HG03066 (cell line): ENCODE measurements at regions not wholly inside any gene's neighbourhood (a gene's known extent, or its start where the extent isn't known, plus 50 kb on each side); places are given as distances from the start of the nearest gene placed in this dataset.

Experiments used
- ATAC-seq: cut with Tn5 transposase; IDR thresholded peaks from one replicate; pipeline ENCODE4 v1.9.1; 2021; ENCODE audit warnings: low read depth; ENCODE audit not compliant: unreplicated experiment

DNA sequence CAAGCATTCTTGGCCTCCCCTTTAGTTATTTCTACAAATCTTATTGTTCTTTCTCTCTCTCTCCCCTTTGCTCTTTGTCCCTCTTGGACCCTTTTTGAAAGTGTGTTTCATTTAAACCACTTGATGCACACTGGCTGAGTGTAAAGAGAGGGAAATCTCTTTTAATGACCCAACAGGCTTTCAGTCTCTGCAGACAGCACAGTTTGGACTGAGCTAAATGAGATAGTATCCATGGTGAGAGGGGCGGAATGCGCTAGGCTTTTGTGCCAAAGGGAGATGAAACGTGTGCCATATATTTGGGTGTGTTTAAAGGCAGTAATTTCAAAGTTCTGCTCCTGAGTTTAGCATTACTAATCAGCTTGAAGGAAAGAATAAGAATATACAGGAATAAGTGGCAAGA is 184.9 kb downstream of the PCSK1 start:
- ATAC-seq: no peak

DNA sequence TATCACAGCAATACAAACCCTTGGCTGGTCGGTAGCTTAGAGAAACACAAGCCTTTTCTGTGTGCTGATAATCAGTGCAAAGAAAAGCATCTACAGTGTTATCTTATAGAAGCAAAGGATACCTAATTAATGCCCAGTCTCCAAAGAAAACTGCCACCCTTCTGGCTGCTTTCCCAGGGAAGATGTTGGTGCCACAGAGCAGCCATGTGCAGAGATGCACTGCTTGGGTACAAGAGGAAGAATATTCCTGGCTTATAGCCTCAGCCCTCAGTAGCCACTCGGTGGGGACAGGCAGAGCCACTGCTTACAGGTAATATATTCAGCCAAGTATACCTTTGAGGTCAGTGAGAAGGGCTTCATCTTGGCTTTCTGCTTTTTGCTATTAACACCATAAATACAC is 185.3 kb downstream of the PCSK1 start:
- ATAC-seq: no peak

DNA sequence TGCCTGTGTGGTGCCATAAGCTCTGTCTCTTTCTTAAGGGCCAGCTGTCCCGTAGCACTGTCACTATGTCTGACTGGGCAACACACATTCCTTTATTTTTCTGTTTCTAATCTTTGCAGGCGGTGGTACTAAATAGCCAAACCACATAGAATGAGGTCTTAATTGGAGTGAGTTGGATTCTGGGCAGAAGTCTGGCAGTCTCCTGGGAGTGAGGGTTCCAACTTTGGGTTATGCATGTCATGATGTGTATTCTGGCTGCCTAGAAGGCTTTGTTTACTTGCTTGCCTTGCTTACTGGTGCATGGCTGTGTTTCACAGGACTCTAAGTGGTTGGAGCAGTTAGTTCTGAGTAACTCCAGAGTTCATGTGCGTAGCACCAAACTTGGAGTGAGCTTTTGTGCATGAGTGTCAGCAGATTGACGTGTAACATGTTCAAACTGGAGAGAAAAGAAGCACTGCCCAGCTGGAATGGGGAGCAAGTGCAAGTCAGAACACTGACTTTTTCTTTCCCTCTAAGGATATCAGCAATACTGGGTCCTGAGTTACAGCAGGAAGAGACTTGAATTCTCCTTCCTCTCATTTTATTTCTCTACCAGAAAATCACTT is 185.8 kb downstream of the PCSK1 start:
- ATAC-seq: no peak

DNA sequence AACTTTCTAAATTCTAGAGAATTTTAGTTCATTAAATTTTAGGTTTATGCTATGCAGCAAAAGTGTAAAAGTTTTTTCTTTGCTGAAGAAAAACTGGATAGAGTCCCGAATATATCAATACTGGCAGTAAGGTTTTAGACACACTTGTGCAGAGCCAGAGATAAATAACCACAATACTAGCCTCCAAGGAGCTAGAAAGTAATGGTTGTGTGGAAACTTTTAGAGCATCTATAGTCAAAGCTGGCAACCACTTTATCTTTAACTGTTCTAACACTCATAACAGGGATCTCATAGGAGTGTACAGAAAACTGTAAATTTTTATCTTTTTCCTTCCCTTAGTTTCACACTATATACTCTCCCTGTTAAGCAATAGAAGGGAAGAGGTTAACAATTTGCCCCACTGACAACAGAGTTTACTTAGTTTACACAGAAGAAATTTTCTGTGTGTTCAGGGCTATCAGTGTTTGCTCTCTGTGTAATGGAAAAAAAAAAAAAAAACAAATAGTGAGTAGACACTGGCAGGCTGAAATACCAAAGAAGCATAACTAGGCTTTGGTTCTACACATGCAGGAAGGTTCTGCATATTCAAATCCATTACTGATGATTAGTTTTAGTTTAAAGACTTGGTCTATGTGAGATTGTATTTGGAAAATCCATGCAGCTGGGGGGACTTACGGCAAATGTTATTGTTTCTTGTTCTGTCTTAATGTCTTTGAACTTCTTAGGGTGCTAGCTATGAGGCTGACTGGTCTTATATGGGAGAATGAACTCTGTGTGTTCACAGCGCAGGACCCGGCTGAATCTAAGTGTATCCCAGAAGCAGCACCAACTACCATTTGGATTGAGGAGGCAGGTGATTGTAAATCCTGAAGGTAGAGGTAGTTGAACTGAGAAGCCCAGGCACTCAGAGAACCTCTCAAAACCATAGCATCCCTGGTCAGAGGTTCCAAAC is 187.6 kb downstream of the PCSK1 start:
- no peak for ATAC-seq

DNA sequence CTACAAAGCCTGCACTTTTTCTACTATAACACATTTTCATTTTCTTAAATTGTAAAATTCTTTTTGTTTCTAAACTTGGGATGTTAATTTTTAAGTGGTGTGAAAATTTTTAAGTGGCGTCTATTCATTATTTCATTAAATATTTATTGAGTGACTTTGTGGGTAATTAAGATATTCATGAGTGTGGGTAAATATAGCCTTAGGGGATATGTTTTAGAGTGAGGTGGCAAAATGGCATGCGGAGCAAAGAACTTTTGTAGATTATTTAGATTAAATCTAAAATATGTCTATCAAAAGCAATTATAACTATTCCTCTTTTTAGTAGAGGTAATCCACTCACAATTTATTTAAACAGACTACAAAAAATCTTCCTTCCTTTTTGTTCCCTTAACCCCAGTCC is 188.4 kb downstream of the PCSK1 start:
- no peak for ATAC-seq

DNA sequence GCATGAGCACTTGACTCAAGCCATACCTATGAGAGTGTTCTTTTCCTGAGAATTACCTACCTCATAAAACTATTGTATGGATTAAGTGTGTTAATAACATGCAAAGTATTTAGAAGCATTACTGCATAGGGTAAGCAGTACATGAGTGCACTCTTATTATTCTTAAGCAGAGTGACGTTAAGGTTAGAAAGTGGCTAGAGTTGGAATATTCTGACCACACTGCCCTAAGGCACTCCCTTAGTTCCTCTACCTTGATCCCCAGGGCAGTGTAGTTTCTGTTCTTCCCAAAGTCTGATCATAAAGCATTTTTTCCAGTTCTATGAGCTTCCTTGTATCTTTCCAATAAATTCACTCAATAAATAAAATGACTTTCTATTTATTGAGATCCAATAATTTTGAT is 189.2 kb downstream of the PCSK1 start:
- ATAC-seq: no peak

DNA sequence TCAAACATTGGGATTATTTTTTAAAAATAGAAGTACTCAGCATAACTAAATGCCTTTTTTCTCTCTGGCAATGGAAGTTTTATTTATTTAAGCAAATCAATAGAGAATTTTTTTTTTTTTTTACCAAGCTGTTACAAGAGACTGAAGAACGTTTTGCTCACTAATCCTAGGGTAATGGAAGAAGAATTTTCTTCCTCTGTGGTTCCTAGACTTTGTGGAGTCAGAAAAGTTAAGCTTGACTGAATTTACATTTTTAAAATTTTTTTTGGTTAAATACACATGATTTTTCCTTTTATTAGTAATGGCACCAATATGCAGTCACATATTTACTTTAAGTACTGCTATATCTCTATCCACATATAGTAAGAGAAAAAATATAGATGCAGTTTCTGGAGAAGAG is 189.8 kb downstream of the PCSK1 start:
- no peak for ATAC-seq

DNA sequence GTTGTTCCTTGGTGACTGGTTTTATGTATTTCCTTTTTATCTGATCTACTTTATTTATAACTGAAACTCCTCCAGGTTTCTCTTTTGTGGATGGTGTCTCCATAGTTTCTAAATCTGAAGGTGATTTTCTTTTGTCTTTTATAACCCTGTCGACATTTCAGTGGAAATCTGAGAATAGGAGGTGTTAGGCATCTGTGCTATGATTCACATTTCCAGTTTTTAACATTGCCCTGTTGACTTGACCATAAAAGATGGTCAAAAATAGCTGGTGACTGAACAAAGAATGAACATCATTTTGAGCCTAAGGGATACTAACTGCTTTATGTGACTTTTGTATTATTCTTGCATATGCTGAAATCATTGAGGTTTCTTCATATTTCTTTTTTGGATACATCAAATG is 190.5 kb downstream of the PCSK1 start:
- no peak for ATAC-seq

DNA sequence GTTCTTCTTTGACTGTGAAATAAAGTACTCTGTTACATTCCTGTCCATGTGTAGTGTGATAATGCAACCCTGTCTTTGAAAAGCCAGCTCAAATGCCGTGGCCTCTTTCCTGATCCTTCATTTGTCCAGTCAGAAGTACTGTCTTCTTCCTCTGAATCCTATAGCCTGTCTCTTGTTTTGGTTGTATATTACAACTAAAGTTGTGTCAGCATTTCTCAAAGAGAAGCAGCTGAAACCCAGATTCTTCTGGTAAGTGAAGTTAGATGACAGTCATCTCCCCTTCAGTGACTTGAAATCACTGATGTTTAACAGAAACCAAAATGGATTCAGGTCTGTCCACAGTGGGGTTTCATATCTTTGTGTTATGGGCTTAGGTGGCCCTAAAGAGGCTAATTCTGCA is 196.2 kb downstream of the PCSK1 start:
- ATAC-seq: no peak

DNA sequence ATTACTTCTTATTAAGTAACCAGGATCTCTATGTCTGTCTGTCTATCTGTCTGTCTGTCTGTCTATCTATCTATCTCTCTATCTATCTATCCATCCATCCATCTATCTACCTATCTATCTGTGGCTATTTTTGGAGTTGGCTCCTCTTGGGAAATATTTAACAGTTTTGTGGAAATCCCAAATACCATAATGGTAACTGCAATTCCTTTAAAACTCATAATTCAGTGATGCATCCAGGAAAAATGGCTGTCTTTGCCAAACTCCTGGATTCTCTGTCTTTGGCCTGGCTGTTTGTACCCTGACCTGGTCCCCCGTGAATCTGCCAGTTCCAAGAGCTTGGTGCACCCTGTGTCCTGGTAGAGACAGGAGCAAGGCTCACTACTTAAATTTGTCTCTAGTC is 197.0 kb downstream of the PCSK1 start:
- no peak for ATAC-seq

DNA sequence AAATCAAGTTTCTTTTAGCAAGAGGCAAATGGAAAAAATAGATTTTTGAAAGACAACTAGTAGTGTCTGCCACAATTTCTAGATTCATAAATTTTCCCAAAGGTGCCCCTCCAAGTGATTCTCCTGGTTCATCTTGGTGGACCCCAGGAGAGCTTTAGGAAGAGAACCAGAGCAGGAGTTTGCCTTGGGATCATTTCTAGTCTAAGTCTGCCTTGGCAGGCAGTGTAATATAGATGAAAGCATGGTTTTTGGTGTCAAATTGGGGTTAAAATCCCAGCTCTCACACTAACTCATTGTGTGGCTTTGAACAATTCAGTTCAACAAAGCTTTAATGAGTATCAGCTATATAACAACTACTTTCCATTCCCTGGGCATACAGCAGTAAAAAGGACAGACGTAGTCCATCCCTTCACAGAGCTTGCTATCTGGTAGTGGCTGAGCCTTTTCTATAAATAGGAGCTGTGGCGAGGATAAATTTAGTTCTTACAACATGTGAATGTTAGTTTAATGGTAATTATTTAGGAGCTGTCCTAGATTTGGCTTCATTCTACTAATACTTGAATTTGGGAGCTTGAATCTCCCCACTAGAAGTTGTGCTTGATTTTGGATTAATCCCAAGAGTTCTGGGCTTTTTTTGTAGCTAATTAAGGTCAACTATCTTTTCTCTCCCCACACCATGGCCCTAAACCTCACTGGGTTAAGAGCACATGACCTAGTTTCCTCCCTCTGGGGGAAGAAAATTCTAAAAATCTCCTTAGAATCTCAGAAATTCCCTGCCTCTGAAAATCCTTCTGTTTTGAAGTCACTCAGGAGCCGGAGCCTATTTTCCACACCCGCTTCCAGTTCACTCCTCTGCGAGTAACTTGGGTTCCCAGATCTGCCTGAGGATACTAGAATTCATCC is 197.8 kb downstream of the PCSK1 start:
- no peak for ATAC-seq

DNA sequence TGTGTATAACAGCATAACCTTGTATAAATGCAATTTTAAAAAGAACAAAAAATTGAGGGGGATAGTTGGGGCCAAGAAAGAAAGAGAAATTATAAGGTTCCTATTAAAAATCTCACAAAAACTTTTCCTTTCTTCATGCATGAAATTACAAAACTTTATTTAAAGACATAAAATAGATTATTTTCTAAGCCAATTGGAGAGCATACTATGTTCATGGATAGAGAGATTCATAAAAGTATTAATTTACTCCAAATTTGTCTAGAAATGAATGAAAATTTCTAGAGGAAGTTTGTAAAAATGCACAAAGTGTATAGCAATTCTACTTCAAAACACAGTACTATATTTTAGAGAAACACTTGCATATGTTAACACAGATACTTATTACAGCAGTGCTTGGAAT is 200.4 kb downstream of the PCSK1 start:
- ATAC-seq: no peak

DNA sequence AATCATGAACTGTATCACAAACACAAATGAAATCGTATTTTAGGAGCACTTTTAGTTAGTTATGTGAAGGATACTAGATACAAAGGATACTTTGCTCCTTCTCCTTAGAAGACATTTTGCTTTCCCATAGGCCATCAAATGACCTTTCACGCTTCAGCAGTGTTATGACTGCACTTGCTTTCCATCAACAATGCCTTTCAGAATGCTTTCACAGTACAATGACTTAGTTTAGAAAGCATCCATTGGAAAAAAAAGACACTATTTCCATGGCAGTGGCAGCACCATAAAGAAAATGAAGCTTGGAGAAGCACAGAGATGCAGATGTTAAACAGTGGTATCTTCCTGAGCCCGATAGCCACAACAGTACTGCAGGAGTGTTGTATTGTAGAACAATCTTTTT is 203.9 kb downstream of the PCSK1 start:
- no peak for ATAC-seq

DNA sequence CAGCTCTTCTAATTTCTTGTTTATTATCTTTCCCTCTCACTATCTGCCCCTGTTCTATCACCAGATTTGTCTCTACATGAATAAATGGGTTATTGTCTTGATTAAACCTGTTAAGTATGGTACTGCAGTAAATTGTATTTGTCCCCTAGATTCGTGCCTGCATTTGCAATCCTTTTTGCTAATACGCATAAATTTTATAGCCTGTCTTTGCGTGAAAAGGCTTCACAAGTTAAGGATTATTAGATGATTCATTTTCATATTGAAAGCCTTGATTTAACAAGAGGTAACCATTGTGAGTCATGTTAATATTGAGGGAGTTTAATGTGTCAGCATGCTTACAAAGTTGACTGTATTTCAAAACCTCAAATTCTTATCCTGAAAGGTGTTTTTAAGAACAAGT is 204.6 kb downstream of the PCSK1 start:
- no peak for ATAC-seq

DNA sequence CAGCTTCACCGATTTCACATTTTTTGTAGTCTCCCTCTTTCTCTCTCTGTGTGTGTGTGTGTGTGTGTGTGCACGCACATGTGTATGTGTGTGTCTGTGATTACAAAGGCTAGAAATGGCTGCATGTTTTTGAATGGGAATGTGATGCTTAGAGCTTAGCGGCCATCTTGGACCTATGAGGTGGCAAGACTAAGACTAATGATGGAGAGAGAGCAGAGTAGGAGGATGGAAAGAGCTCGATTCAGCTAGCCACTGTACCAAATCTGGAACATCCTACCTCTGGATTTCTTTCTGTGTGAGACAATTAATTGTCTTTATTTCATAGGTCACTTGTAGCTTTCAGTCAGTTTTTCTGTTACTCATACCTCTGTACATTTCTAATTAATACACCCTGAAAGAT is 205.1 kb downstream of the PCSK1 start:
- ATAC-seq: no peak

DNA sequence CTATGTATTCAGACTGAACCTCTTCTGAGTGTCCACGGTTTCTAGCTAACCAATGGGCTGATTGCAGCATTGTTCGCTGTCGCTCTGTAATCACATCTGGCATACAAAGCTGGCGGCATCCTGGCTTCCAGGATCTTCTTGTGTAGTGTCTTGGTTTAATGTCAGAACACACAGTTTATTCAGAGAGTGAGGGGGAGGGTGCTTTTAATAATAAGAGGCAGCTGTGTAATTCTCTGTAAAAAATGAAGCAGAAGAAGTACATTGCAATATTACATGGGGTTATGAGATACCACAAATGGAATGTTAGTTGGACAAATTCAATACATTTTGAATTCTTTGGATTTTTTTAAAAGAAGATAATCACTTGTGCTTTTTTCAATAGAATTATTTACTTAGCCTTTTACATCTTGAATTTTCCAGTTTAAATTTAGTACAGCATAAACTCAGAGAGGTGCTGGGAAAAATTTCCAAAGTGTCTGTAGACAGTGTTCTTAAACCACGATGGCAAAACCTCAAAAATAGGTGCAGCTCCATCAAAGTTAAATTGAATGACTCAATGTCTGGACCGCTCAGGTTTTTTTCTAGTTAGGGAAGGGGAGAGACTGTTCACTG is 206.0 kb downstream of the PCSK1 start:
- no peak for ATAC-seq

DNA sequence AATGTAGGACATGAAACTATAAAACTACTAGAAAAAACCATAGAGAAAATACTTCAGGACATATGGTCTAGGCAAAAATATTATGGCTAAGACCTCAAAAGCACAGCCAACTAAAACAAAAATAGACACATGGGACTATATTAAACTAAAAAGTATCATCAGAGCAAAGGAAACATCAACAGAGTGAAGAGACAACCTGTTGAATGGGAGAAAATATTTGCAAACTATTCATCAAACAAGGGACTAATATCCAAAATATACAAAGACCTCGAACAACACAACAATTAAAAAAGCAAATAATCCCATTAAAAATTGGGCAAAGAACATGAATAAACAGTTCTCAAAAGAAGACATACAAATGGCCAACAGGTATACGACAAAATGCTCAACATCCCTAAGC is 210.9 kb downstream of the PCSK1 start:
- no peak for ATAC-seq

DNA sequence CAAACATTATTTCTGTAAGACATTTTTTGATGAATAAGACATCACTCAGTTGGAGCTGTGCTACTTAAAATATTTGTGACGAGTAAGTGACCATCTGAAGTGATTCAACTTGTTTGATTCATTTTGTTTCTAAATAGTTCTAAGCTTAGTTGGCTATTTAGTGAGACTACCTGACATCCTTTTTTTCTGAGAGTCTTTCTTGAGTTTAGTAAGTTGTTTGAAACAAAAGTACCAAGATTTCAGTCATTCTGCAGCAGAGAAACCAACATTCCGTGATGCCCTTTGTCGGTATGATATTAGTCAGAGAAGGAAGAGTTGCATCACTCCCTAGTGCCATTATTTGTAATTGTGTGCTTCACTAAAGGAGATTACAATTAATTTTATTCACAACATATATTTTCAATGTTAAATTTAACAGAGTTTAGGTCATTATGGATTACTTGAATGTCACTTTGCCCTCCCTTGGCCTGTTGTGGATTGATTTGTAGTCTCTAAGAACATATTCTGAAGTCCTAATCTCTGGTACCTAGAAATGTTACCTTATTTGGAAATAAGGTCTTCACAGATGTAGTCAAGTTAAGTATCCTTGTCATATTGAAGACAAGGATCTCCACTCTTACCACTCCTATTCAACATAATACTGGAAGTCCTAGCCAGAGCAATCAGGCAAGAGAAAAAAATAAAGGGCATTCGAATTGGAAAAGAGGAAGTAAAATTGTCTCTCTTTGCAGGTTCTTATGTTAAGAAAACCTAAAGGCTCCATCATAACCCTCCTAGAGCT is 212.2 kb downstream of the PCSK1 start:
- no peak for ATAC-seq

DNA sequence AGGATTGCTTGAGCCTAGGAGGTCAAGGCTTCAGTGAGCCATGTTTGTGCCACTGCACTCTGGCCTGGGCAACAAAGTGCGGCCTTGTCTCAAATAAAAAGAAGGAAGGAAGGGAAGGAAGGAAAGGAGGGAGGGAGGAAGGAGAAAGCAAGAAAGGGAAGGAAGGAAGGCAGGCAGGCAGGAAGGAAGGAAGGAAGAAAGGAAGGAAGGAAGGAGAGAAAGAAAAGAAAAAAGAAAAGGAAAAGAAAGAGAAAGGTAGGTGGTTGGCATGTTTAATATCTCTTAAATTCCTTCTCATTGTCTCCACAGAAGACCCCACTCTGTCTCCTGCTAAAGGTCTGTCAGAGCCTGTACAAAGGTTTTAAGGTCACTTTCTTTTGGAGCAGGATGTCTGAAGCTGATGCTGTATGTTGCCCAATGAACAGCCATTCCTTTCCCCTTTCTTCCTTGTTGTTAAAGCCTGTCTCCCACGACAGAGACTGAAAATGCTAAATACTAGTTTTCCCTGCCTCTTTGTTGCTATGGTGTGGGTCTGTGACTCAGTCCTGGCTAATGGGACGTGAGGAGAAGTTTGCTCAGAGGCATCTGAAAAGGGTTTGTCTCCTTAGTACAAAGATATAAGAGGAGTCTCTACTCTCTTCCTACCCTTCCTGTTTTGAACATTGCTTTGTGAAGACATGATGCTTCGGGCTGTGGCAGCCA is 213.3 kb downstream of the PCSK1 start:
- ATAC-seq: no peak
